22Rv1 (cell line): ENCODE measurements at regions not wholly inside any gene's neighbourhood (a gene's known extent, or its start where the extent isn't known, plus 50 kb on each side); places are given as distances from the start of the nearest gene placed in this dataset.

Experiments used
- ZFX ChIP-seq: fragments of 450-650 bp; IDR thresholded peaks from 2 replicates; pipeline ENCODE4 v1.6.1; 2017; ENCODE audit warnings: antibody characterized with exemption, borderline replicate concordance
- TF ChIP-seq, protein P1 (sequence below): fragments of 450-650 bp; IDR thresholded peaks from 2 replicates; pipeline ENCODE4 v1.5.1; 2017; ENCODE audit warnings: mild to moderate bottlenecking

- TF ChIP-seq, protein P1, sequence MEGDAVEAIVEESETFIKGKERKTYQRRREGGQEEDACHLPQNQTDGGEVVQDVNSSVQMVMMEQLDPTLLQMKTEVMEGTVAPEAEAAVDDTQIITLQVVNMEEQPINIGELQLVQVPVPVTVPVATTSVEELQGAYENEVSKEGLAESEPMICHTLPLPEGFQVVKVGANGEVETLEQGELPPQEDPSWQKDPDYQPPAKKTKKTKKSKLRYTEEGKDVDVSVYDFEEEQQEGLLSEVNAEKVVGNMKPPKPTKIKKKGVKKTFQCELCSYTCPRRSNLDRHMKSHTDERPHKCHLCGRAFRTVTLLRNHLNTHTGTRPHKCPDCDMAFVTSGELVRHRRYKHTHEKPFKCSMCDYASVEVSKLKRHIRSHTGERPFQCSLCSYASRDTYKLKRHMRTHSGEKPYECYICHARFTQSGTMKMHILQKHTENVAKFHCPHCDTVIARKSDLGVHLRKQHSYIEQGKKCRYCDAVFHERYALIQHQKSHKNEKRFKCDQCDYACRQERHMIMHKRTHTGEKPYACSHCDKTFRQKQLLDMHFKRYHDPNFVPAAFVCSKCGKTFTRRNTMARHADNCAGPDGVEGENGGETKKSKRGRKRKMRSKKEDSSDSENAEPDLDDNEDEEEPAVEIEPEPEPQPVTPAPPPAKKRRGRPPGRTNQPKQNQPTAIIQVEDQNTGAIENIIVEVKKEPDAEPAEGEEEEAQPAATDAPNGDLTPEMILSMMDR: no peak
- TF ChIP-seq ZFX: no peak
Observed at GRCh38 chr1:59055908-59056719, 240.8 kb upstream of the FGGY start.
